Suprapubic skin (tissue), 4 donors: ENCODE measurements at regions not wholly inside any gene's neighbourhood (a gene's known extent, or its start where the extent isn't known, plus 50 kb on each side); places are given as distances from the start of the nearest gene placed in this dataset.

Source experiments
- DNase-seq, 2 donors: peaks; one replicate each; pipeline ENCODE4 v3.0.0-alpha.2; 2019; ENCODE audit warnings: low spot score in 2 of 2
- H3K27ac ChIP-seq: fragments of 200-600 bp; sonication (generic); one replicate; pipeline ENCODE4 v1.5.1; 2019
- H3K27me3 ChIP-seq: fragments of 200-600 bp; sonication (generic); one replicate; pipeline ENCODE4 v1.5.1; 2019
- H3K36me3 ChIP-seq: fragments of 200-600 bp; sonication (generic); one replicate; pipeline ENCODE4 v1.5.1; 2019
- H3K4me1 ChIP-seq: fragments of 200-600 bp; sonication (generic); one replicate; pipeline ENCODE4 v1.5.1; 2019
- H3K4me3 ChIP-seq: fragments of 200-600 bp; sonication (generic); one replicate; pipeline ENCODE4 v1.5.1; 2019; ENCODE audit warnings: mild to moderate bottlenecking
- H3K9me3 ChIP-seq: fragments of 200-600 bp; sonication (generic); one replicate; pipeline ENCODE4 v1.5.1; 2019
- CTCF ChIP-seq, 2 donors: fragments of 200-600 bp in 1 of 2; fragments of 450-650 bp in 1 of 2; sonication (generic) in 1 of 2; IDR thresholded peaks; one replicate each; pipeline ENCODE4 v1.5.1; 2016 to 2019; ENCODE audit warnings: antibody characterized with exemption in 2 of 2, mild to moderate bottlenecking in 1 of 2, moderate library complexity in 1 of 2
- EP300 ChIP-seq: sonication (generic); formaldehyde crosslinking; IDR thresholded peaks from one replicate; pipeline ENCODE4 v1.6.1; 2017; ENCODE audit warnings: antibody characterized with exemption
- POLR2A ChIP-seq, 2 donors: fragments of 450-650 bp; IDR thresholded peaks; one replicate each; pipeline ENCODE4 v1.6.1; 2017; ENCODE audit warnings: antibody characterized with exemption in 2 of 2, mild to moderate bottlenecking in 2 of 2, moderate library complexity in 2 of 2
- POLR2AphosphoS5 ChIP-seq, 3 donors: sonication (generic); formaldehyde crosslinking; IDR thresholded peaks; one replicate each; pipeline ENCODE4 v1.6.1; 2017; ENCODE audit warnings: antibody characterized with exemption in 3 of 3
- WGBS: methylation state at CpG from one replicate; pipeline ENCODE4 v1.1.5; 2018; 5-methylcytosine and 5-hydroxymethylcytosine counted together

- Histone ChIP-seq H3K4me3 (no peak overlapping the region), H3K27me3 (no peaks in the 10 kb centered on the region), H3K36me3 (no peaks in the 10 kb centered on the region), H3K9me3 (no peaks in the 10 kb centered on the region), H3K4me1 (no peaks in the 10 kb centered on the region), H3K27ac (no peak overlapping the region)
- no peak for TF ChIP-seq EP300
- WGBS: 52% methylated on average over 3 of the region's 3 CpGs
- DNase-seq: no peak
Observed at GRCh38 chr4:125125276-125125675, 189.5 kb upstream of the FAT4 start.

GRCh38 chr4:125123570-125124109 lies 191.1 kb upstream of the FAT4 start:
- no peak for DNase-seq
- H3K4me3 ChIP-seq: no peak overlapping the region
- TF ChIP-seq POLR2A (IDR thresholded peaks at IDR 0.05): no peak
- no peak overlapping the region for H3K27ac ChIP-seq
- no peaks in the 10 kb centered on the region for H3K36me3 ChIP-seq
- no peaks in the 10 kb centered on the region for H3K4me1 ChIP-seq
- H3K9me3 ChIP-seq: no peaks in the 10 kb centered on the region
- WGBS: 53% methylated on average over 3 of the region's 3 CpGs
- H3K27me3 ChIP-seq: no peaks in the 10 kb centered on the region

GRCh38 chr4:125121581-125121980 lies 193.2 kb upstream of the FAT4 start:
- Histone ChIP-seq H3K27me3 (no peaks in the 10 kb centered on the region), H3K4me3 (no peak overlapping the region), H3K4me1 (no peaks in the 10 kb centered on the region), H3K27ac (no peak overlapping the region), H3K36me3 (no peaks in the 10 kb centered on the region), H3K9me3 (no peaks in the 10 kb centered on the region)
- no peak for TF ChIP-seq POLR2A (IDR thresholded peaks at IDR 0.05)
- TF ChIP-seq POLR2AphosphoS5 (IDR thresholded peaks at IDR 0.05): no peak
- no peak for TF ChIP-seq CTCF (IDR thresholded peaks at IDR 0.05)
- no peak for TF ChIP-seq EP300
- DNase-seq: no peak

- Histone ChIP-seq H3K36me3 (no peaks in the 10 kb centered on the region), H3K4me1 (no peaks in the 10 kb centered on the region), H3K27me3 (no peaks in the 10 kb centered on the region), H3K4me3 (no peak overlapping the region), H3K9me3 (no peaks in the 10 kb centered on the region), H3K27ac (no peak overlapping the region)
- WGBS: 71% methylated on average over 1 of the region's 1 CpG
- TF ChIP-seq POLR2AphosphoS5 (IDR thresholded peaks at IDR 0.05) (no peak), EP300 (no peak), POLR2A (IDR thresholded peaks at IDR 0.05) (no peak), CTCF (IDR thresholded peaks at IDR 0.05) (no peak)
- DNase-seq: no peak
Observed at GRCh38 chr4:125116431-125116830, 198.3 kb upstream of the FAT4 start.

- TF ChIP-seq POLR2AphosphoS5 (IDR thresholded peaks at IDR 0.05): no peak
- TF ChIP-seq POLR2A (IDR thresholded peaks at IDR 0.05): no peak
- TF ChIP-seq EP300: no peak
- TF ChIP-seq CTCF (IDR thresholded peaks at IDR 0.05): no peak
- Histone ChIP-seq H3K27me3 (no peaks in the 10 kb centered on the region), H3K4me1 (no peaks in the 10 kb centered on the region), H3K27ac (no peak overlapping the region), H3K9me3 (no peaks in the 10 kb centered on the region), H3K4me3 (no peak overlapping the region), H3K36me3 (no peaks in the 10 kb centered on the region)
- WGBS: 80% methylated on average over 5 of the region's 5 CpGs
- no peak for DNase-seq
Observed at GRCh38 chr4:125115941-125116340, 198.8 kb upstream of the FAT4 start.

GRCh38 chr4:125115476-125115875 lies 199.3 kb upstream of the FAT4 start:
- no peak for DNase-seq

More at GRCh38 chr4:125115476-125115875, 199.3 kb upstream of the FAT4 start:
- Histone ChIP-seq H3K9me3 (no peaks in the 10 kb centered on the region), H3K4me3 (no peak overlapping the region), H3K27ac (no peak overlapping the region), H3K27me3 (no peaks in the 10 kb centered on the region), H3K4me1 (no peaks in the 10 kb centered on the region), H3K36me3 (no peaks in the 10 kb centered on the region)
- TF ChIP-seq POLR2A (IDR thresholded peaks at IDR 0.05) (no peak), CTCF (IDR thresholded peaks at IDR 0.05) (no peak), EP300 (no peak), POLR2AphosphoS5 (IDR thresholded peaks at IDR 0.05) (no peak)
- 23% methylated on average over 1 of the region's 1 CpG for WGBS
